GM12891 (cell line): ENCODE measurements at regions not wholly inside any gene's neighbourhood (a gene's known extent, or its start where the extent isn't known, plus 50 kb on each side); places are given as distances from the start of the nearest gene placed in this dataset.

ENCODE experiments used
- DNase-seq: peaks from one replicate; pipeline ENCODE4 v3.0.0; 2011; ENCODE audit warnings: low spot score; ENCODE audit not compliant: insufficient read length
- FAIRE-seq: peaks from 2 replicates; lab custom pipeline; 2011; peaks lifted over from hg19 to GRCh38; lab: Jason Lieb, UNC
- PAX5 ChIP-seq: IDR thresholded peaks from 2 replicates; pipeline ENCODE4 v1.6.1; 2011; ENCODE audit warnings: low read length, moderate library complexity, mild to moderate bottlenecking; ENCODE audit not compliant: insufficient read depth, severe bottlenecking
- POLR2A ChIP-seq: IDR thresholded peaks from 2 replicates; pipeline ENCODE4 v1.6.1; 2011; ENCODE audit warnings: low read depth, low read length, control low read depth
- POLR2AphosphoS5 ChIP-seq: IDR thresholded peaks from 2 replicates; pipeline ENCODE4 v1.6.1; 2011; ENCODE audit warnings: low read depth, low read length, control low read depth
- POU2F2 ChIP-seq: IDR thresholded peaks from 2 replicates; pipeline ENCODE4 v1.6.1; 2011; ENCODE audit warnings: low read depth, mild to moderate bottlenecking, control low read depth, low read length, moderate library complexity
- SPI1 ChIP-seq: IDR thresholded peaks from 2 replicates; pipeline ENCODE4 v1.6.1; 2011; ENCODE audit warnings: low read depth, low read length, control low read depth
- TAF1 ChIP-seq: IDR thresholded peaks from 2 replicates; pipeline ENCODE4 v1.6.1; 2011; ENCODE audit warnings: low read depth, low read length, control low read depth

GRCh38 chr9:103816146-103816545 is 278.0 kb upstream of the SMC2 start:
- no peak for DNase-seq
- no peak for TF ChIP-seq TAF1
- FAIRE-seq: no peak

GRCh38 chr9:103819936-103820335 is 274.2 kb upstream of the SMC2 start:
- FAIRE-seq: no peak
- DNase-seq: no peak
- no peak for TF ChIP-seq TAF1
- no peak for TF ChIP-seq POU2F2
- TF ChIP-seq SPI1: peak; percentile 62

GRCh38 chr9:103821115-103821514 is 273.0 kb upstream of the SMC2 start:
- no peak for DNase-seq
- no peak for FAIRE-seq
- TF ChIP-seq TAF1 (no peak), POU2F2 (no peak), POLR2AphosphoS5 (no peak), SPI1 (no peak), PAX5 (no peak), POLR2A (no peak)

GRCh38 chr9:103837940-103838339 is 256.2 kb upstream of the SMC2 start:
- FAIRE-seq: no peak
- DNase-seq: no peak
- TF ChIP-seq POLR2AphosphoS5: no peak
- no peak for TF ChIP-seq PAX5
- TF ChIP-seq POU2F2: no peak
- no peak for TF ChIP-seq SPI1

GRCh38 chr9:103839197-103839596 is 254.9 kb upstream of the SMC2 start:
- FAIRE-seq (no peak), DNase-seq (no peak)
- no peak for TF ChIP-seq TAF1
- no peak for TF ChIP-seq POU2F2
- no peak for TF ChIP-seq SPI1
- TF ChIP-seq POLR2A: no peak
- no peak for TF ChIP-seq POLR2AphosphoS5
- no peak for TF ChIP-seq PAX5

GRCh38 chr9:103867886-103868285 is 226.2 kb upstream of the SMC2 start:
- TF ChIP-seq TAF1 (no peak), SPI1 (no peak), POU2F2 (no peak), POLR2AphosphoS5 (no peak), POLR2A (no peak), PAX5 (no peak)
- no peak for FAIRE-seq
- DNase-seq: no peak

- TF ChIP-seq POU2F2 (no peak), PAX5 (no peak), TAF1 (no peak), POLR2A (no peak), SPI1 (no peak), POLR2AphosphoS5 (no peak)
- FAIRE-seq (no peak), DNase-seq (no peak)
Measured at GRCh38 chr9:103872811-103873210, 221.3 kb upstream of the SMC2 start.

GRCh38 chr9:103881419-103881818 is 212.7 kb upstream of the SMC2 start:
- no peak for DNase-seq
- FAIRE-seq: no peak
- TF ChIP-seq POLR2AphosphoS5: no peak
- no peak for TF ChIP-seq TAF1
- no peak for TF ChIP-seq POLR2A
- no peak for TF ChIP-seq SPI1
- no peak for TF ChIP-seq POU2F2

- FAIRE-seq (no peak), DNase-seq (no peak)
- TF ChIP-seq TAF1: no peak
Measured at GRCh38 chr9:103889989-103890388, 204.1 kb upstream of the SMC2 start.

- TF ChIP-seq POLR2AphosphoS5: no peak
- no peak for TF ChIP-seq SPI1
- TF ChIP-seq POLR2A: no peak
- TF ChIP-seq POU2F2: no peak
- TF ChIP-seq TAF1: no peak
- TF ChIP-seq PAX5: no peak
- DNase-seq (no peak), FAIRE-seq (no peak)
Measured at GRCh38 chr9:103894184-103894583, 199.9 kb upstream of the SMC2 start.

GRCh38 chr9:103898550-103898949 is 195.6 kb upstream of the SMC2 start:
- DNase-seq (no peak), FAIRE-seq (no peak)
- TF ChIP-seq POLR2A (no peak), POU2F2 (no peak), POLR2AphosphoS5 (no peak), PAX5 (no peak), TAF1 (no peak), SPI1 (no peak)
